ENCODE measurements at regions not wholly inside any gene's neighbourhood (a gene's known extent, or its start where the extent isn't known, plus 50 kb on each side); places are given as distances from the start of the nearest gene placed in this dataset.

DNA sequence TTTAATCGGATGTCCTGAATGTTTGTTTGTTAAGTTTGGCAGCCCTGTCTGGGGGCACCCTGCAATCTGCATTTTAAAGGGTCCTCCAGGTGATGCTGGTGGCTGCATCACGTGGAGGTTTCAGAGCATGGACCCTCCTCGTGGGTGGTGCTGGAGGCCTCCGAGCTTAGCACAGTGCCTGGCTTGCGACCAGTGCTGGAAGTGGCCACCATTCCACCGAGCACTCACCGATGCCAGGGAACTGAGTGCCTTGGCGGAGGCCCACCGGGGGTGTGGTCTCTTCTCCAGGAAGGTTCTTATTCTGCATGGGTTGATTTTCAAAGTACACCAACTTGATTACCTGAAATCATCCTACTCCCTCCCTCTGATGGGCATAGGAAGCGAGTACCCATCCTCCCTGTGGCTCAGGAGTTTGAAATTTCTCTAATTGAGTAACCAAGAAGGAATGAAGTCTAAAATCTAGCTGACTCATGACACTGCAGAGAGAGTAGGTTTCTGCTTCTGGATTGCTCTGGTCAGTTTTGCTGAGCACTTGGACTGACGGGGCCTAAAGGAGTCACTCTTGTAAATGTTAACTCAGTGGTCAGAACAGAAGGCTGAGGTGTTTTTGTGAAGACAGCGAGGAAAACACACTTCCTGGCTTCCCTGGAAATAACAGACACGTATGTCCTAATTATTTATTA lies 58.1 kb upstream of the SLC66A3 start:
- H3K4me3 ChIP-seq (ENCODE audit: low read depth, low read length) = no peak overlapping the region
- H3K27me3 ChIP-seq (replicated peaks; ENCODE audit: control insufficient read depth, insufficient read depth, low read length) = no peaks in the 10 kb centered on the region; the same call in 1 of the 2 replicates
- no peaks in the 10 kb centered on the region for H3K9me3 ChIP-seq
- no peaks in the 10 kb centered on the region for H3K4me1 Mint-ChIP-seq (ENCODE audit: low read depth, unreplicated experiment)
- H3K27ac Mint-ChIP-seq (ENCODE audit: unreplicated experiment) = no peak overlapping the region
- POLR2A ChIA-PET = no interaction called here
- no peak overlapping the region for H3K4me3 Mint-ChIP-seq (ENCODE audit: unreplicated experiment)
- H3K9me3 Mint-ChIP-seq (ENCODE audit: unreplicated experiment) = no peaks in the 10 kb centered on the region
- TF ChIP-seq, protein P1, sequence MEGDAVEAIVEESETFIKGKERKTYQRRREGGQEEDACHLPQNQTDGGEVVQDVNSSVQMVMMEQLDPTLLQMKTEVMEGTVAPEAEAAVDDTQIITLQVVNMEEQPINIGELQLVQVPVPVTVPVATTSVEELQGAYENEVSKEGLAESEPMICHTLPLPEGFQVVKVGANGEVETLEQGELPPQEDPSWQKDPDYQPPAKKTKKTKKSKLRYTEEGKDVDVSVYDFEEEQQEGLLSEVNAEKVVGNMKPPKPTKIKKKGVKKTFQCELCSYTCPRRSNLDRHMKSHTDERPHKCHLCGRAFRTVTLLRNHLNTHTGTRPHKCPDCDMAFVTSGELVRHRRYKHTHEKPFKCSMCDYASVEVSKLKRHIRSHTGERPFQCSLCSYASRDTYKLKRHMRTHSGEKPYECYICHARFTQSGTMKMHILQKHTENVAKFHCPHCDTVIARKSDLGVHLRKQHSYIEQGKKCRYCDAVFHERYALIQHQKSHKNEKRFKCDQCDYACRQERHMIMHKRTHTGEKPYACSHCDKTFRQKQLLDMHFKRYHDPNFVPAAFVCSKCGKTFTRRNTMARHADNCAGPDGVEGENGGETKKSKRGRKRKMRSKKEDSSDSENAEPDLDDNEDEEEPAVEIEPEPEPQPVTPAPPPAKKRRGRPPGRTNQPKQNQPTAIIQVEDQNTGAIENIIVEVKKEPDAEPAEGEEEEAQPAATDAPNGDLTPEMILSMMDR (IDR thresholded peaks at IDR 0.05; ENCODE audit: insufficient read depth in 1 of 2, low read depth in 1 of 2, low read length in 1 of 2, severe bottlenecking in 1 of 2, unreplicated experiment in 1 of 2) = no peak
- H3K27me3 Mint-ChIP-seq (ENCODE audit: insufficient read depth, unreplicated experiment) = peaks cover 12% of the 10 kb centered on the region
- H3K36me3 Mint-ChIP-seq (ENCODE audit: insufficient read depth, unreplicated experiment) = no peaks in the 10 kb centered on the region
- CTCF ChIA-PET = no interaction called here
- DNase-seq = no peak
- H3K36me3 ChIP-seq (ENCODE audit: control insufficient read depth, insufficient read depth, low read length) = no peaks in the 10 kb centered on the region
- intact Hi-C loops (cut with micrococcal nuclease; ENCODE audit: unreplicated experiment) = no loop called here
- no TSS peak for BruUV-seq (replicated peaks)
- no peaks in the 10 kb centered on the region for H3K4me1 ChIP-seq

DNA sequence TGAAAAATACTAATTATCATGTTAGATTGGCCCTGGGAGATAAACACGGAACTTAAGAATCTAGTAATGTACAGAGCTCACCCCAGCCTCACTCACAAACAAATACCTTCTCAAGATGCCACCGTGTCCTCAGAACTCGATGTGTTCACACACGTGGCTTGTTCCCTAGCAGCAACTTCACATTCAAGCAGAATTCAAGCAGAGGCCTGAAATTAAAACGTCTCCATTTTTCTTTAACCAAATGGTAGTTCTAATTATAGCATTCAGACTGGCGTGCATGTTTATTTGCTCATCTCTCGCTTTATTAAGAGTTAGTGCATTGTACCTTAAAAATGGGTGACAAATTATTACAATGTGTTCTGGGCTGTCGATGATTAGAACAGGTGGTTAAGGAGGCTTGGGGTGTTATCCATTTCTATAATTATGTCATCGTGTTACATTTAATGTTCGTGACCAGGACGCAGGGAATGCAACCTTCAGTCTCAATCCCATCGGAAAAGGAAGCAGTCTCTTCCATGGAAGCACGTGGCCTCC lies 57.3 kb upstream of the SLC66A3 start:
- Mint-ChIP-seq H3K27ac (ENCODE audit: unreplicated experiment) (no peak overlapping the region), H3K9me3 (ENCODE audit: unreplicated experiment) (no peaks in the 10 kb centered on the region), H3K4me1 (ENCODE audit: low read depth, unreplicated experiment) (no peaks in the 10 kb centered on the region), H3K36me3 (ENCODE audit: insufficient read depth, unreplicated experiment) (no peaks in the 10 kb centered on the region), H3K4me3 (ENCODE audit: unreplicated experiment) (no peak overlapping the region), H3K27me3 (ENCODE audit: insufficient read depth, unreplicated experiment) (peaks cover 13% of the 10 kb centered on the region)
- Histone ChIP-seq H3K4me1 (no peaks in the 10 kb centered on the region), H3K4me3 (ENCODE audit: low read depth, low read length) (no peak overlapping the region), H3K9me3 (no peaks in the 10 kb centered on the region), H3K36me3 (ENCODE audit: control insufficient read depth, insufficient read depth, low read length) (no peaks in the 10 kb centered on the region), H3K27me3 (replicated peaks; ENCODE audit: control insufficient read depth, insufficient read depth, low read length) (no peaks in the 10 kb centered on the region; the same call in 1 of the 2 replicates)
- no TSS peak for BruUV-seq (replicated peaks)
- DNase-seq = no peak
- TF ChIP-seq, protein P1 (IDR thresholded peaks at IDR 0.05; ENCODE audit: insufficient read depth in 1 of 2, low read depth in 1 of 2, low read length in 1 of 2, severe bottlenecking in 1 of 2, unreplicated experiment in 1 of 2) = no peak
- intact Hi-C loops (cut with micrococcal nuclease; ENCODE audit: unreplicated experiment) = no loop called here
- ChIA-PET POLR2A (no interaction called here), CTCF (no interaction called here)

DNA sequence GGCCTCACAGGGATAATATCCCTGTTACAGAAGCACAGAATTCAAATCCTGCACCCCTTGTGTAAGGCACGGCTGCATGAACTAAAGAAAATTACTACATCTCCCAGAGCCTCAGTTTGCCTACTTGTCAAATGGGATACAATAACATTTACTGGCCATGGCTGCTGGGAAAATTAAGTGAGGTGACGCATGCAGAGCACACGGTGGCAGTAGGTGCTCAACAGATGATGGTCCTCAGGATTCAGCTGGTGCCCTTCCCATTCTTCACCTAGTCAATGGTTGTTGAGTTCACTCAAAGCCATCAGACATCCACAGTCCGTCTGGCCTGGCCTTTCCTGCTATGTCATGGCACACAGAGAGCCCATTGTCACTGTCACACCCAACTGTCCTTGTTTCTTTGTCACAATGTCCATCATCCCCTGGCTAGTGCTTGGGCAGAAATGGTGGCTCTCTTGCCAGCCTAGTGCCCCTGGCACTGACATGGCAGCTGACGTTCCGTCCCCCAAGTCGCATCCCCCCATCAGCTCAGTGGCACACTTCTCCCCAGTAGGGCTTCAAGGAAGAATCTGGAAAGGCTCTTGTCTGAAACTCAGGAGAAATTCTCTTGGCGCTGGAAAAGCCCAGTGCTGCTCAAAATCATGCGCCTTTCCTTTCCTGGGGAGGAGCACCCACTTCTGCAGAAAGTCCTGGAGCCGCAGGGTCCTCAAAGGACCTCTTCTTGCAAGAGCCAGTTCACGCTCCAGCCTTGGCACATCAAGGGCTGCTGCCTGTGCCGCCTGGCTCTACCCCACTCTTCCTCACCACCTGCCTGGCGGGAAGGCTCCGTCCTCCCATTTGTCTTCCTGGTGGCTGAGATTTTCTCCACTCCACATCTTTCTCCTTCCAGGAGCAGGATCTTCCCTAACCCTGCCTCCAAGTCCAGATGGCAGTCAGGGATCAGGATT lies 55.9 kb upstream of the SLC66A3 start:
- ChIA-PET CTCF (interaction anchor here (0.8 kb wide), 1 partner anchor 31 kb away, joined by 3 read pairs; no protein-coding TSS in a partner anchor), POLR2A (no interaction called here)
- intact Hi-C loops (cut with micrococcal nuclease; ENCODE audit: unreplicated experiment) = no loop called here
- Mint-ChIP-seq H3K27ac (ENCODE audit: unreplicated experiment) (no peak overlapping the region), H3K4me1 (ENCODE audit: low read depth, unreplicated experiment) (no peaks in the 10 kb centered on the region), H3K36me3 (ENCODE audit: insufficient read depth, unreplicated experiment) (no peaks in the 10 kb centered on the region), H3K9me3 (ENCODE audit: unreplicated experiment) (no peaks in the 10 kb centered on the region), H3K27me3 (ENCODE audit: insufficient read depth, unreplicated experiment) (peaks cover 11% of the 10 kb centered on the region), H3K4me3 (ENCODE audit: unreplicated experiment) (no peak overlapping the region)
- no TSS peak for BruUV-seq (replicated peaks)
- H3K4me1 ChIP-seq = no peaks in the 10 kb centered on the region
- H3K27me3 ChIP-seq (replicated peaks; ENCODE audit: control insufficient read depth, insufficient read depth, low read length) = no peaks in the 10 kb centered on the region; the same call in 1 of the 2 replicates
- no peaks in the 10 kb centered on the region for H3K9me3 ChIP-seq
- TF ChIP-seq, protein P1 (IDR thresholded peaks at IDR 0.05; ENCODE audit: insufficient read depth in 1 of 2, low read depth in 1 of 2, low read length in 1 of 2, severe bottlenecking in 1 of 2, unreplicated experiment in 1 of 2) = no peak
- no peak for DNase-seq
- no peak overlapping the region for H3K4me3 ChIP-seq (ENCODE audit: low read depth, low read length)
- no peaks in the 10 kb centered on the region for H3K36me3 ChIP-seq (ENCODE audit: control insufficient read depth, insufficient read depth, low read length)
